HCT116 (cell line): ENCODE measurements at regions not wholly inside any gene's neighbourhood (a gene's known extent, or its start where the extent isn't known, plus 50 kb on each side); places are given as distances from the start of the nearest gene placed in this dataset.

Experiments
- ATAC-seq: fragments of 200-7000 bp; cut with Tn5 transposase; 2 replicates; pipeline ENCODE4 v1.9.1; 2020; ENCODE audit warnings: mild to moderate bottlenecking, moderate library complexity
- BruUV-seq: library from RNA; stranded (reverse); fragments of 400-500 nt; replicated peaks from 2 replicates; lab custom pipeline; 2021; lab: Mats Ljungman, UMichigan
- CTCF ChIA-PET: fragments of 300-600 bp; sonication (Branson Sonifier 250); formaldehyde crosslinking; loops from one replicate; lab custom pipeline; 2021; ENCODE audit warnings: antibody characterized with exemption; lab: Charles Lee
- POLR2A ChIA-PET: fragments of 300-600, 350-600 bp; sonication (Branson Sonifier 250); formaldehyde crosslinking; loops from one replicate; lab custom pipeline; 2021; ENCODE audit warnings: antibody characterized with exemption; lab: Charles Lee
- RAD21 ChIA-PET, 2 experiments: fragments of 300-600 bp; sonication (Branson Sonifier 250); formaldehyde crosslinking; loops; one replicate each; lab custom pipeline; 2023; ENCODE audit warnings: low total read pairs in 2 of 2; ENCODE audit not compliant: uncharacterized antibody in 2 of 2, unreplicated experiment in 2 of 2, low non-redundant PET in 1 of 2; lab: Charles Lee
- DNase-seq: peaks from one replicate; pipeline ENCODE4 v3.0.0-alpha.2; 2010; ENCODE audit warnings: low read depth, low spot score
- H2AFZ ChIP-seq: fragments of 200-600 bp; shearing (Covaris generic), sonication (generic); 2 replicates; pipeline ENCODE4 v1.6.1; 2017; ENCODE audit warnings: low read depth, mixed run types, mixed read lengths, antibody characterized with exemption, low read length; ENCODE audit not compliant: poor library complexity, severe bottlenecking
- H3K27ac ChIP-seq: 2 replicates; pipeline ENCODE4 v1.5.1; 2012; ENCODE audit warnings: low read depth, low read length
- H3K27me3 ChIP-seq: fragments of 200-600 bp; sonication (generic); 2 replicates; pipeline ENCODE4 v1.6.1; 2016; ENCODE audit warnings: mixed run types, low read length, mixed read lengths; ENCODE audit not compliant: insufficient read depth
- H3K36me3 ChIP-seq, 2 experiments: fragments of 200-500 bp in 1 of 2; fragments of 200-600 bp in 1 of 2; sonication (Bioruptor generic) in 1 of 2; sonication (generic) in 1 of 2; 2 replicates each; pipeline versions ENCODE4 v1.5.1 to v1.6.1; 2014 to 2016; ENCODE audit warnings: low read length in 2 of 2, inconsistent platforms in 1 of 2, mixed read lengths in 1 of 2, mixed run types in 1 of 2; ENCODE audit not compliant: insufficient read depth in 2 of 2, control insufficient read depth in 1 of 2
- H3K4me1 ChIP-seq, 2 experiments: fragments of 200-600 bp in 1 of 2; sonication (generic) in 1 of 2; 2 replicates each; pipeline versions ENCODE4 v1.5.1 to v1.6.1; 2012 to 2017; ENCODE audit warnings: low read length in 2 of 2, inconsistent platforms in 1 of 2, mild to moderate bottlenecking in 1 of 2, mixed read lengths in 1 of 2, mixed run types in 1 of 2, moderate library complexity in 1 of 2; ENCODE audit not compliant: insufficient read depth in 2 of 2, control insufficient read depth in 1 of 2
- H3K4me2 ChIP-seq: fragments of 200-600 bp; sonication (generic); 2 replicates; pipeline ENCODE4 v1.6.1; 2017; ENCODE audit warnings: mixed run types, low read length, mixed read lengths
- H3K4me3 ChIP-seq, 2 experiments: fragments of 200-600 bp in 1 of 2; sonication (generic) in 1 of 2; replicated peaks in 1 of 2; 2 replicates each; pipeline ENCODE4 v1.5.1; 2011 to 2016; ENCODE audit warnings: low read length in 2 of 2, control low read depth in 1 of 2, low read depth in 1 of 2, mild to moderate bottlenecking in 1 of 2, mixed read lengths in 1 of 2, mixed run types in 1 of 2
- H3K79me2 ChIP-seq: fragments of 200-600 bp; sonication (generic); 2 replicates; pipeline ENCODE4 v1.6.1; 2017; ENCODE audit warnings: mild to moderate bottlenecking, mixed run types, low read length, moderate library complexity, mixed read lengths; ENCODE audit not compliant: insufficient read depth
- H3K9ac ChIP-seq: fragments of 200-600 bp; sonication (generic); 2 replicates; pipeline ENCODE4 v1.6.1; 2016; ENCODE audit warnings: low read length, mixed read lengths
- H3K9me2 ChIP-seq: fragments of 200-600 bp; sonication (generic), shearing (Covaris generic); 2 replicates; pipeline ENCODE4 v1.6.1; 2017; ENCODE audit warnings: mixed run types, mild to moderate bottlenecking, moderate library complexity; ENCODE audit not compliant: insufficient read depth
- H3K9me3 ChIP-seq, 2 experiments: fragments of 200-500 bp in 1 of 2; fragments of 200-600 bp in 1 of 2; sonication (Bioruptor generic) in 1 of 2; sonication (generic) in 1 of 2; 2 replicates each; pipeline ENCODE4 v1.6.1; 2014 to 2017; ENCODE audit warnings: low read length in 2 of 2, mixed read lengths in 2 of 2, inconsistent platforms in 1 of 2, low read depth in 1 of 2, mild to moderate bottlenecking in 1 of 2, mixed run types in 1 of 2, moderate library complexity in 1 of 2; ENCODE audit not compliant: control insufficient read depth in 1 of 2, insufficient read depth in 1 of 2
- H4K20me1 ChIP-seq: fragments of 200-600 bp; sonication (generic), shearing (Covaris generic); 2 replicates; pipeline ENCODE4 v1.6.1; 2017; ENCODE audit warnings: mixed run types, mild to moderate bottlenecking, moderate library complexity; ENCODE audit not compliant: insufficient read depth
- CTCF ChIP-seq, 3 experiments: fragments of 200-600 bp in 1 of 3; sonication (generic) in 1 of 3; IDR thresholded peaks in 2 of 3; conservative IDR thresholded peaks in 1 of 3; 2 replicates each; pipeline ENCODE4 v1.5.1; 2012 to 2017; ENCODE audit warnings: low read depth in 2 of 3, low read length in 2 of 3, antibody characterized with exemption in 1 of 3, borderline replicate concordance in 1 of 3, control low read depth in 1 of 3, mild to moderate bottlenecking in 1 of 3, mixed read lengths in 1 of 3, mixed run types in 1 of 3, moderate library complexity in 1 of 3; ENCODE audit not compliant: insufficient read depth in 1 of 3
- EZH2 ChIP-seq: fragments of 200-600 bp; sonication (generic); IDR thresholded peaks from 2 replicates; pipeline ENCODE4 v1.6.1; 2017; ENCODE audit warnings: antibody characterized with exemption, mixed run types
- TCF7L2 ChIP-seq: IDR thresholded peaks from 2 replicates; pipeline ENCODE4 v1.7.0; 2011; ENCODE audit warnings: borderline replicate concordance, inconsistent platforms; ENCODE audit not compliant: insufficient read depth, insufficient read length; ENCODE audit errors: extremely low read depth
- intact Hi-C: fragments of 100-400 bp; cut with micrococcal nuclease; formaldehyde crosslinking; loops from 2 replicates; pipeline ENCODE4 v1.10.0; 2022

GRCh38 chr5:7000310-7000709, 287.1 kb downstream of the TENT4A start:
- ChIA-PET RAD21 (no interaction called here), CTCF (no interaction called here), POLR2A (no interaction called here)
- Histone ChIP-seq H3K9me2 (no peaks in the 10 kb centered on the region), H3K4me3 (no peak overlapping the region), H4K20me1 (no peaks in the 10 kb centered on the region), H3K4me1 (no peaks in the 10 kb centered on the region), H3K9me3 (no peaks in the 10 kb centered on the region; a peak in 1 of 4 replicates), H2AFZ (no peak overlapping the region), H3K27ac (no peak overlapping the region), H3K36me3 (no peaks in the 10 kb centered on the region), H3K79me2 (no peaks in the 10 kb centered on the region), H3K4me2 (no peak overlapping the region), H3K9ac (no peak overlapping the region), H3K27me3 (no peaks in the 10 kb centered on the region)
- DNase-seq (no peak), ATAC-seq (no peak)
- BruUV-seq, result no TSS peak
- TF ChIP-seq TCF7L2, result no peak
- no peak for TF ChIP-seq CTCF (IDR thresholded peaks at IDR 0.05 in 2 of 3, conservative IDR thresholded peaks at IDR 0.05 in 1 of 3; ENCODE audit: borderline replicate concordance in 1 of 3, insufficient read depth in 1 of 3, low read depth in 2 of 3, low read length in 2 of 3)
- TF ChIP-seq EZH2, result no peak
- intact Hi-C loops, result no loop called here

- Histone ChIP-seq H3K9me3 (no peaks in the 10 kb centered on the region; a peak in 1 of 4 replicates), H4K20me1 (no peaks in the 10 kb centered on the region), H2AFZ (no peak overlapping the region), H3K36me3 (no peaks in the 10 kb centered on the region), H3K9ac (no peak overlapping the region), H3K4me3 (no peak overlapping the region), H3K27ac (no peak overlapping the region)
- intact Hi-C loops, result no loop called here
- BruUV-seq, result no TSS peak
- CTCF ChIA-PET, result no interaction called here
- no peak for ATAC-seq
- no peak for TF ChIP-seq EZH2
- TF ChIP-seq, all 23 proteins: peak for 0
- Histone ChIP-seq H3K27me3 (no peaks in the 10 kb centered on the region), H3K79me2 (no peaks in the 10 kb centered on the region), H3K4me1 (no peaks in the 10 kb centered on the region), H3K4me2 (no peak overlapping the region), H3K9me2 (no peaks in the 10 kb centered on the region)
- ChIA-PET RAD21 (no interaction called here), POLR2A (no interaction called here)
- no peak for DNase-seq
Observed at GRCh38 chr5:7010591-7010990, 297.4 kb downstream of the TENT4A start.
